ENCODE measurements at regions not wholly inside any gene's neighbourhood (a gene's known extent, or its start where the extent isn't known, plus 50 kb on each side); places are given as distances from the start of the nearest gene placed in this dataset.

DNA sequence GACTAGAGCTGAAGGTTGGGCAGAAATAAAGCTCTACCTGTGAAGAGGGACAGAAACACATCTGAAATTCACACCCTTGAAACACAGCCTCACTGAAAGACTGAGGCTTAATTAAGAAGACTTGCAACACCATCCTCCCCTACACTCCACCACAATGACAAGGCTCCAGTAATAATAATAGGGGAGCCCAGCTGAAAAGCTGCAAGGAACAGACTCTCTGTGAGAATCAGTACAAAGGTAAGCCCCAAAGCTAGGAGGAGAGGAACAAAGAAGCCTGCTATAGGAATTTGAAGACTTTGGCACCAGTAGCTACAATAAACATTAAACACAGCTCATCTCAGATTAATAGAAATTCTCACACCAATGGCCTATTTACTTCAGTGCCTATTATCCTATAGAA lies 176.9 kb downstream of the FAT3 start (continued):
- no peak for TF ChIP-seq ZNF644 (tag; IDR thresholded peaks at IDR 0.05; ENCODE audit: low read depth)
- TF ChIP-seq, protein P1, sequence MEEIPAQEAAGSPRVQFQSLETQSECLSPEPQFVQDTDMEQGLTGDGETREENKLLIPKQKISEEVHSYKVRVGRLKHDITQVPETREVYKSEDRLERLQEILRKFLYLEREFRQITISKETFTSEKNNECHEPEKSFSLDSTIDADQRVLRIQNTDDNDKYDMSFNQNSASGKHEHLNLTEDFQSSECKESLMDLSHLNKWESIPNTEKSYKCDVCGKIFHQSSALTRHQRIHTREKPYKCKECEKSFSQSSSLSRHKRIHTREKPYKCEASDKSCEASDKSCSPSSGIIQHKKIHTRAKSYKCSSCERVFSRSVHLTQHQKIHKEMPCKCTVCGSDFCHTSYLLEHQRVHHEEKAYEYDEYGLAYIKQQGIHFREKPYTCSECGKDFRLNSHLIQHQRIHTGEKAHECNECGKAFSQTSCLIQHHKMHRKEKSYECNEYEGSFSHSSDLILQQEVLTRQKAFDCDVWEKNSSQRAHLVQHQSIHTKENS (CRISPR knock-in tag; IDR thresholded peaks at IDR 0.05), result no peak
- TF ChIP-seq, protein P2, sequence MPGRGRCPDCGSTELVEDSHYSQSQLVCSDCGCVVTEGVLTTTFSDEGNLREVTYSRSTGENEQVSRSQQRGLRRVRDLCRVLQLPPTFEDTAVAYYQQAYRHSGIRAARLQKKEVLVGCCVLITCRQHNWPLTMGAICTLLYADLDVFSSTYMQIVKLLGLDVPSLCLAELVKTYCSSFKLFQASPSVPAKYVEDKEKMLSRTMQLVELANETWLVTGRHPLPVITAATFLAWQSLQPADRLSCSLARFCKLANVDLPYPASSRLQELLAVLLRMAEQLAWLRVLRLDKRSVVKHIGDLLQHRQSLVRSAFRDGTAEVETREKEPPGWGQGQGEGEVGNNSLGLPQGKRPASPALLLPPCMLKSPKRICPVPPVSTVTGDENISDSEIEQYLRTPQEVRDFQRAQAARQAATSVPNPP (IDR thresholded peaks at IDR 0.05; ENCODE audit: borderline replicate concordance, insufficient read depth, insufficient read length), result no peak
- TF ChIP-seq HDAC2 (IDR thresholded peaks at IDR 0.05), result no peak
- TF ChIP-seq XRCC4 (IDR thresholded peaks at IDR 0.05; ENCODE audit: extremely low read depth, insufficient read depth, insufficient read length), result no peak

DNA sequence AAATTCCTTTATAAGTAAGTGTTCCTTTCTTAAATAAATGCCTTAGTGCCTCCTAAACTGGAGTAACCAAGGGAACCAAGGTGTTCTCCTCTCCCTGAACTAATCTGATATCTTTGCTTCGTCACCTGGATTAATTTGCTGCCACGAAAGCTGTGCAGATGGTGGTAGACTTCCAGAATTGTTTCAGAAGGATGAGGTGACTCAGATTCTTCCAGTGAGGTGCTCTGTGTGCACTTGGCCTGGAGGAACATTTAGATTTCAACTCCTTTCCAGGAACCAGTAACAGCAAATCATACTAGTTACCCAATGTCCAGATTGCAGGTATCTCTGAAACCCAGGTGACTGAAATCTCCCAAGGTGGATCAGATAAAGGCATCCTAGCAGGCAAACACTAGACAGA lies 181.9 kb downstream of the FAT3 start:
- no TSS peak for BruUV-seq (replicated peaks)
- ATAC-seq, result no peak
- Histone ChIP-seq H3K27me3 (ENCODE audit: control insufficient read depth in 2 of 2, insufficient read depth in 2 of 2, low read length in 2 of 2) (no peaks in the 10 kb centered on the region), H3K9me3 (replicated peaks; ENCODE audit: control insufficient read depth, insufficient read depth, low read depth, low read length) (no peaks in the 10 kb centered on the region), H3K4me3 (no peak overlapping the region), H3K9ac (ENCODE audit: insufficient read depth in 1 of 2, low read depth in 2 of 2, low read length in 2 of 2) (no peak overlapping the region), H3K4me1 (replicated peaks in 1 of 2; ENCODE audit: control insufficient read depth in 2 of 2, insufficient read depth in 2 of 2, low read length in 2 of 2) (no peaks in the 10 kb centered on the region), H4K20me1 (replicated peaks; ENCODE audit: control insufficient read depth, insufficient read depth, low read length) (no peaks in the 10 kb centered on the region), H3K36me3 (ENCODE audit: control insufficient read depth, insufficient read depth, low read length) (no peaks in the 10 kb centered on the region), H3K9me1 (ENCODE audit: control insufficient read depth, insufficient read depth, low read length) (no peaks in the 10 kb centered on the region), H3K4me2 (ENCODE audit: insufficient read depth, low read length) (no peak overlapping the region), H3K79me2 (ENCODE audit: control insufficient read depth, insufficient read depth, low read length) (no peaks in the 10 kb centered on the region), H3K27ac (ENCODE audit: extremely low read depth, low read depth, low read length) (no peak overlapping the region), H2AFZ (ENCODE audit: low read depth, low read length) (no peak overlapping the region)
- no peak for DNase-seq (ENCODE audit: extremely low read depth in 1 of 4, low spot score in 3 of 4)
- CTCF ChIA-PET (ENCODE audit: low intra/inter-chr PET ratio), result no interaction called here
- TF ChIP-seq POLR2AphosphoS2 (IDR thresholded peaks at IDR 0.05; ENCODE audit: low read length) (no peak), RBBP5 (IDR thresholded peaks at IDR 0.05; ENCODE audit: borderline replicate concordance, insufficient read depth, low read length, poor library complexity, severe bottlenecking) (no peak), ZBED1 (IDR thresholded peaks at IDR 0.05) (no peak), ZBTB1 (CRISPR knock-in tag; IDR thresholded peaks at IDR 0.05; ENCODE audit: borderline replicate concordance, low read depth) (no peak), HMGN3 (IDR thresholded peaks at IDR 0.05; ENCODE audit: borderline replicate concordance, extremely low read depth, insufficient read length, low read depth, low read length) (no peak), ZNF584 (CRISPR knock-in tag; IDR thresholded peaks at IDR 0.05; ENCODE audit: low read depth) (no peak), SMAD1 (IDR thresholded peaks at IDR 0.05; ENCODE audit: low read depth, low read length, partially characterized antibody) (no peak), HLTF (IDR thresholded peaks at IDR 0.05) (no peak), ZNF695 (CRISPR knock-in tag; IDR thresholded peaks at IDR 0.05) (no peak)
- TF ChIP-seq, protein P3, sequence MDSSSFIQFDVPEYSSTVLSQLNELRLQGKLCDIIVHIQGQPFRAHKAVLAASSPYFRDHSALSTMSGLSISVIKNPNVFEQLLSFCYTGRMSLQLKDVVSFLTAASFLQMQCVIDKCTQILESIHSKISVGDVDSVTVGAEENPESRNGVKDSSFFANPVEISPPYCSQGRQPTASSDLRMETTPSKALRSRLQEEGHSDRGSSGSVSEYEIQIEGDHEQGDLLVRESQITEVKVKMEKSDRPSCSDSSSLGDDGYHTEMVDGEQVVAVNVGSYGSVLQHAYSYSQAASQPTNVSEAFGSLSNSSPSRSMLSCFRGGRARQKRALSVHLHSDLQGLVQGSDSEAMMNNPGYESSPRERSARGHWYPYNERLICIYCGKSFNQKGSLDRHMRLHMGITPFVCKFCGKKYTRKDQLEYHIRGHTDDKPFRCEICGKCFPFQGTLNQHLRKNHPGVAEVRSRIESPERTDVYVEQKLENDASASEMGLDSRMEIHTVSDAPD (CRISPR knock-in tag; IDR thresholded peaks at IDR 0.05), result no peak
- TF ChIP-seq, protein P4, sequence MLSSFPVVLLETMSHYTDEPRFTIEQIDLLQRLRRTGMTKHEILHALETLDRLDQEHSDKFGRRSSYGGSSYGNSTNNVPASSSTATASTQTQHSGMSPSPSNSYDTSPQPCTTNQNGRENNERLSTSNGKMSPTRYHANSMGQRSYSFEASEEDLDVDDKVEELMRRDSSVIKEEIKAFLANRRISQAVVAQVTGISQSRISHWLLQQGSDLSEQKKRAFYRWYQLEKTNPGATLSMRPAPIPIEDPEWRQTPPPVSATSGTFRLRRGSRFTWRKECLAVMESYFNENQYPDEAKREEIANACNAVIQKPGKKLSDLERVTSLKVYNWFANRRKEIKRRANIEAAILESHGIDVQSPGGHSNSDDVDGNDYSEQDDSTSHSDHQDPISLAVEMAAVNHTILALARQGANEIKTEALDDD (IDR thresholded peaks at IDR 0.05), result no peak
- FAIRE-seq, result no peak
- in situ Hi-C loops (cut with MboI), result no loop called here
- POLR2A ChIA-PET, result no interaction called here
- intact Hi-C loops (cut with micrococcal nuclease), result no loop called here
- 0% methylated on average over 2 of the region's 2 CpGs for WGBS (ENCODE audit: insufficient coverage, low coverage, missing lambda C conversion rate)

All from K562 (cell line).